AG04450 (cell line): ENCODE measurements at regions not wholly inside any gene's neighbourhood (a gene's known extent, or its start where the extent isn't known, plus 50 kb on each side); places are given as distances from the start of the nearest gene placed in this dataset.

Source experiments
- CTCF ChIA-PET: fragments of 300-600, 350-600 bp; formaldehyde crosslinking; extraction: SDS; loops from one replicate; lab custom pipeline; 2022; ENCODE audit warnings: antibody characterized with exemption, inconsistent platforms; lab: Charles Lee
- POLR2A ChIA-PET: fragments of 350-600 bp; formaldehyde crosslinking; extraction: SDS; loops from one replicate; lab custom pipeline; 2021; ENCODE audit warnings: antibody characterized with exemption, inconsistent platforms; lab: Yijun Ruan, JAX
- DNase-seq: peaks from one replicate; pipeline ENCODE4 v3.0.0-alpha.2; 2011; ENCODE audit warnings: low read depth, low spot score
- H3K27ac ChIP-seq: one replicate; pipeline ENCODE4 v1.5.1; 2012; ENCODE audit warnings: low read depth, low read length, control low read depth
- H3K27me3 ChIP-seq: one replicate; pipeline ENCODE4 v1.6.0; 2012; ENCODE audit warnings: low read length; ENCODE audit not compliant: control insufficient read depth, insufficient read depth
- H3K4me3 ChIP-seq: 2 replicates; pipeline ENCODE4 v1.5.1; 2011; ENCODE audit warnings: mild to moderate bottlenecking, low read depth, low read length, control low read depth
- H3K9me3 ChIP-seq: 2 replicates; pipeline ENCODE4 v1.5.1; 2012; ENCODE audit warnings: low read length; ENCODE audit not compliant: control insufficient read depth, insufficient read depth
- TF ChIP-seq, protein P1 (sequence below): IDR thresholded peaks from 2 replicates; pipeline ENCODE4 v1.5.1; 2011; ENCODE audit warnings: low read depth, low read length, control low read depth, inconsistent platforms

DNA sequence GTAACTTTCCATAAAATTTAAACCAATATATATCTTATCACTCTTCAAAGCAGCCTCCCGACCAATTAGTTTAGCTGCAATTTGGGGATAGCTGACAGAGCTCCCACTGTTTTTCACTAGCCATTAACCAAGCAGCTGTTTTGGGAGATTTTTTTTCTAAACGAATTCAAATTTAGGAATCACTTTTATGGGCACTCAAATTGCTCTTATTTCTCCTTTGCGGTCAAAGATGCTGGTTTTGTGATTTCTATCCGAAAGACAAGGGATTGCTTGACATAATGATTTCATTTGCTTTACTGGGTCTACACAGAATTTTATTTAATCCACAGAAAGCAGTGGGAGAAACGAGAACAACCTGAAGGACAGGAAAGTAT, 505.7 kb upstream of the IL12A start:
- DNase-seq, result no peak
- TF ChIP-seq, protein P1, sequence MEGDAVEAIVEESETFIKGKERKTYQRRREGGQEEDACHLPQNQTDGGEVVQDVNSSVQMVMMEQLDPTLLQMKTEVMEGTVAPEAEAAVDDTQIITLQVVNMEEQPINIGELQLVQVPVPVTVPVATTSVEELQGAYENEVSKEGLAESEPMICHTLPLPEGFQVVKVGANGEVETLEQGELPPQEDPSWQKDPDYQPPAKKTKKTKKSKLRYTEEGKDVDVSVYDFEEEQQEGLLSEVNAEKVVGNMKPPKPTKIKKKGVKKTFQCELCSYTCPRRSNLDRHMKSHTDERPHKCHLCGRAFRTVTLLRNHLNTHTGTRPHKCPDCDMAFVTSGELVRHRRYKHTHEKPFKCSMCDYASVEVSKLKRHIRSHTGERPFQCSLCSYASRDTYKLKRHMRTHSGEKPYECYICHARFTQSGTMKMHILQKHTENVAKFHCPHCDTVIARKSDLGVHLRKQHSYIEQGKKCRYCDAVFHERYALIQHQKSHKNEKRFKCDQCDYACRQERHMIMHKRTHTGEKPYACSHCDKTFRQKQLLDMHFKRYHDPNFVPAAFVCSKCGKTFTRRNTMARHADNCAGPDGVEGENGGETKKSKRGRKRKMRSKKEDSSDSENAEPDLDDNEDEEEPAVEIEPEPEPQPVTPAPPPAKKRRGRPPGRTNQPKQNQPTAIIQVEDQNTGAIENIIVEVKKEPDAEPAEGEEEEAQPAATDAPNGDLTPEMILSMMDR, result no peak
- no peak overlapping the region for H3K27ac ChIP-seq
- CTCF ChIA-PET, result no interaction called here
- H3K9me3 ChIP-seq, result no peaks in the 10 kb centered on the region
- no peak overlapping the region for H3K4me3 ChIP-seq
- no peaks in the 10 kb centered on the region for H3K27me3 ChIP-seq
- POLR2A ChIA-PET, result no interaction called here

DNA sequence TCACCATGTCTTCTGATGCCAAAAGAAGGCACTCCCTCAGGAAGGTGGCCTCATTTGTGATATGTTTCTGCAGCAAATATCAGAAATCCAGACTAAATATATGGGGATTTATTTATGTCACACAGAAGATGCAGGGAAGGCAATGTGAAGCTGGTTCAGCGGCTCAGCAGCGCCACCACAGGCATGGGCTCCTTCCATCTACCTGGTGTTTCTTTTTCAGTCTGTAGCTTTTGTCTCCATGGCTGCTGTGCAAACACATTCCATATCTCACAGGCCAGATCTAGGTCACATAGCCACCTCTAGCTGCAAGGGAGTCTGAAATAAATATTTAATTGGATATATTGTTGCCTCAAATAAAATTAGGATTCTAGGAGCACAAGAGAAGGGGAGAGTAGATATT, 502.1 kb upstream of the IL12A start:
- POLR2A ChIA-PET, result no interaction called here
- Histone ChIP-seq H3K4me3 (no peak overlapping the region), H3K27me3 (no peaks in the 10 kb centered on the region), H3K9me3 (no peaks in the 10 kb centered on the region), H3K27ac (no peak overlapping the region)
- TF ChIP-seq, protein P1, result peak; percentile 36
- DNase-seq, result no peak
- CTCF ChIA-PET, result interaction anchor here (0.5 to 1.3 kb wide), 2 partner anchors 165 to 576 kb away, joined by 4 read pairs; no protein-coding TSS in a partner anchor

DNA sequence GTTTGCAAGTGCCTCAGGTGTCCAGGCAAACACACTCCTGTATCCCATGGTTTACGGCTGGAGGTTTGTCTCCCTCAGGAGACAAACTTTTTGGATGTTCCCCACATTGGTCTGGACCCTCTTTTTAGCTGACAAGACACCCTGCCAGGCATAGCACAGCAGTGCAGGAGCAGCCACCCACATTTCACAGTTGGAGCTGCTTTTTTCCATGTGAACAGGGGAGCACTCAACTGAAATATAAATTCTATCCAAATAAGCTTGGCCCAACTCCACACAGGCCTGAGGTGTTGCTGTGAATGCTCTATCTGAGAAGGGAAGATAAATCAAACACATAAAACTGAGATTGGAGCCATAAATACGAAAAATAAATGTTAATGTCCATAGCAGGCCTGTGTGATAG, 501.3 kb upstream of the IL12A start:
- CTCF ChIA-PET, result interaction anchor here (1.3 kb wide), 1 partner anchor 165 kb away, joined by 4 read pairs; no protein-coding TSS in a partner anchor
- TF ChIP-seq, protein P1, result no peak
- no peaks in the 10 kb centered on the region for H3K9me3 ChIP-seq
- no peak for DNase-seq
- no peak overlapping the region for H3K27ac ChIP-seq
- H3K27me3 ChIP-seq, result no peaks in the 10 kb centered on the region
- no peak overlapping the region for H3K4me3 ChIP-seq
- POLR2A ChIA-PET, result no interaction called here

DNA sequence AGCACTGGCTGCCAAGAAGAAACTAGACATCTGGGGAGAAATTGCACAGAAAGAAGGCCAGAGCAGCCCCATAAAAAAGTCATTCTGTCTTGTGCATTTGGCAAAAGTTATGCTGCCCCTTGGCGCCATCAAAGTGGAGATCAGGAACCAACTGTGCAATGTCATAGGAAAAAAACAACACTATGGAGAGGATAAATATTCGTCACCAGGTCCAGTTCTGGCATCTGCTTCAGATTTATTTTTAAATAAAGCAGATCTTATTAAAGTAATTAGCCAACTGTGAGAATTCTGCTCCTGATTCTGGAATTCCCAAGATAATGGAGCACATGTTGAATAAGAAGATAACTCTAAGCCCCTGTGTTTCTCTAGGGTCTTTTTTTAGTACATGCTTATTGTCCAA, 500.0 kb upstream of the IL12A start:
- DNase-seq, result no peak
- H3K27me3 ChIP-seq, result no peaks in the 10 kb centered on the region
- TF ChIP-seq, protein P1, result no peak
- POLR2A ChIA-PET, result no interaction called here
- no peak overlapping the region for H3K4me3 ChIP-seq
- no peaks in the 10 kb centered on the region for H3K9me3 ChIP-seq
- H3K27ac ChIP-seq, result no peak overlapping the region
- CTCF ChIA-PET, result no interaction called here

DNA sequence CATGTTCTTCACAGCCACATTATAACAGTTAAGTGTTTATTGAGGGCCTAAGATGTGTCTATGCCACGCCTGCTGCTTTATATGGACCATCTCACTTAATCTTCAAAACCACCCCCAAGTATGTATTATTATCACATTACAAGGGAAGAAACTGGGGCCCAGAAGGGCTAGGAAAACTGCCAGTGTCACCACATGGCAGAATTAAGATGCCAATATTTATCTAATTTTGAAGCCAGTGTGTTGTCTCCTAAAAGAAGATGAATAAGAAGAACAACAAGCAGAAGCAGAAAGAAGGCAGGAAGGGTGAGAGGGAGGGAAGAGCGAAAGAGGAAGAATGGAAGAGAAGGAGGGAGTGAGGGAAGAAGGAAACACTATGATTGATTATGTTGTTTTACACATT, 491.3 kb upstream of the IL12A start:
- TF ChIP-seq, protein P1, result no peak
- no peaks in the 10 kb centered on the region for H3K9me3 ChIP-seq
- no peak overlapping the region for H3K27ac ChIP-seq
- ChIA-PET POLR2A (no interaction called here), CTCF (no interaction called here)
- H3K27me3 ChIP-seq, result no peaks in the 10 kb centered on the region
- DNase-seq, result no peak
- H3K4me3 ChIP-seq, result no peak overlapping the region
